Choroid plexus epithelial cell (primary cell): ENCODE measurements at regions not wholly inside any gene's neighbourhood (a gene's known extent, or its start where the extent isn't known, plus 50 kb on each side); places are given as distances from the start of the nearest gene placed in this dataset.

Source experiments
- DNase-seq: peaks from one replicate; pipeline ENCODE4 v3.0.0-alpha.2; 2010; ENCODE audit warnings: low read depth
- H3K4me3 ChIP-seq: 2 replicates; pipeline ENCODE4 v1.5.1; 2011; ENCODE audit warnings: low read depth, mild to moderate bottlenecking, control low read depth, low read length, moderate library complexity
- CTCF ChIP-seq: conservative IDR thresholded peaks from 2 replicates; pipeline ENCODE4 v1.5.1; 2011; ENCODE audit warnings: low read depth, mild to moderate bottlenecking, control low read depth, inconsistent platforms, low read length, moderate library complexity

GRCh38 chr12:75701859-75702258 is 190.4 kb upstream of the KRR1 start:
- H3K4me3 ChIP-seq: no peak overlapping the region
- no peak for DNase-seq
- TF ChIP-seq CTCF: no peak

GRCh38 chr12:75699728-75700496 is 188.5 kb upstream of the KRR1 start:
- peak; percentile 75 for DNase-seq
- no peak overlapping the region for H3K4me3 ChIP-seq

GRCh38 chr12:75699251-75699650 is 187.8 kb upstream of the KRR1 start:
- no peak for DNase-seq
- H3K4me3 ChIP-seq: no peak overlapping the region
- no peak for TF ChIP-seq CTCF

More at GRCh38 chr12:75699728-75700496, 188.5 kb upstream of the KRR1 start:
- no peak for TF ChIP-seq CTCF

GRCh38 chr12:75698052-75698451 is 186.6 kb upstream of the KRR1 start:
- TF ChIP-seq CTCF: peak; percentile 10
- no peak for DNase-seq
- no peak overlapping the region for H3K4me3 ChIP-seq

- H3K4me3 ChIP-seq: no peak overlapping the region
- no peak for TF ChIP-seq CTCF
- DNase-seq: no peak
These were observed 184.5 kb upstream of the KRR1 start for GRCh38 chr12:75695926-75696325.

GRCh38 chr12:75694534-75695268 is 183.3 kb upstream of the KRR1 start:
- DNase-seq: peak; percentile 65
- no peak overlapping the region for H3K4me3 ChIP-seq
- no peak for TF ChIP-seq CTCF
